ENCODE measurements at regions not wholly inside any gene's neighbourhood (a gene's known extent, or its start where the extent isn't known, plus 50 kb on each side); places are given as distances from the start of the nearest gene placed in this dataset.

- Histone ChIP-seq H3K36me3 (ENCODE audit: insufficient read depth, low read length) (no peaks in the 10 kb centered on the region), H3K4me2 (ENCODE audit: low read length) (no peak overlapping the region), H4K20me1 (ENCODE audit: insufficient read depth, low read length) (no peaks in the 10 kb centered on the region), H3K9me2 (ENCODE audit: insufficient read depth, low read length) (no peaks in the 10 kb centered on the region), H3K4me3 (ENCODE audit: low read depth, low read length, poor library complexity, severe bottlenecking) (no peak overlapping the region), H3K9me3 (ENCODE audit: low read length) (no peaks in the 10 kb centered on the region), H3K79me2 (ENCODE audit: insufficient read depth, low read depth, low read length) (no peaks in the 10 kb centered on the region), H2AFZ (ENCODE audit: low read length) (no peak overlapping the region), H3K27ac (ENCODE audit: low read depth, low read length, poor library complexity, severe bottlenecking) (no peak overlapping the region), H3K4me1 (ENCODE audit: insufficient read depth, low read length, poor library complexity, severe bottlenecking) (no peaks in the 10 kb centered on the region)
- ChIA-PET POLR2A (no interaction called here), CTCF (ENCODE audit: unreplicated experiment) (interaction anchor here (0.6 kb wide), 1 partner anchor 14 kb away, joined by 3 read pairs; no protein-coding TSS in a partner anchor)
- no TSS peak for BruUV-seq (replicated peaks)
- TF ChIP-seq CTCF (conservative IDR thresholded peaks at IDR 0.05; ENCODE audit: low read length) (no peak), EZH2phosphoT487 (IDR thresholded peaks at IDR 0.05; ENCODE audit: borderline replicate concordance, low read depth, low read length) (no peak)
- intact Hi-C loops (cut with micrococcal nuclease; ENCODE audit: unreplicated experiment): no loop called here
- no peak for DNase-seq (ENCODE audit: low spot score)
Measured at GRCh38 chr9:89775641-89776040, 170.8 kb downstream of the GADD45G start.

- Histone ChIP-seq H3K27ac (ENCODE audit: low read depth, low read length, poor library complexity, severe bottlenecking) (no peak overlapping the region), H2AFZ (ENCODE audit: low read length) (no peak overlapping the region), H3K4me3 (ENCODE audit: low read depth, low read length, poor library complexity, severe bottlenecking) (no peak overlapping the region), H3K4me2 (ENCODE audit: low read length) (no peak overlapping the region), H3K9me3 (ENCODE audit: low read length) (no peaks in the 10 kb centered on the region), H3K36me3 (ENCODE audit: insufficient read depth, low read length) (no peaks in the 10 kb centered on the region), H3K79me2 (ENCODE audit: insufficient read depth, low read depth, low read length) (no peaks in the 10 kb centered on the region), H4K20me1 (ENCODE audit: insufficient read depth, low read length) (no peaks in the 10 kb centered on the region), H3K9me2 (ENCODE audit: insufficient read depth, low read length) (no peaks in the 10 kb centered on the region), H3K4me1 (ENCODE audit: insufficient read depth, low read length, poor library complexity, severe bottlenecking) (peaks cover 8% of the 10 kb centered on the region)
- TF ChIP-seq CTCF (conservative IDR thresholded peaks at IDR 0.05; ENCODE audit: low read length): no peak
- TF ChIP-seq EZH2phosphoT487 (IDR thresholded peaks at IDR 0.05; ENCODE audit: borderline replicate concordance, low read depth, low read length): no peak
- POLR2A ChIA-PET: interaction anchor here (0.6 to 0.9 kb wide), 2 partner anchors 49 to 288 kb away, joined by 3 to 4 read pairs; no protein-coding TSS in a partner anchor
- intact Hi-C loops (cut with micrococcal nuclease; ENCODE audit: unreplicated experiment): no loop called here
- no TSS peak for BruUV-seq (replicated peaks)
- no peak for DNase-seq (ENCODE audit: low spot score)
- CTCF ChIA-PET (ENCODE audit: unreplicated experiment): interaction anchor here (0.6 kb wide), 1 partner anchor 27 kb away, joined by 3 read pairs; no protein-coding TSS in a partner anchor
Measured at GRCh38 chr9:89776795-89777525, 172.1 kb downstream of the GADD45G start.

- no peak for DNase-seq (ENCODE audit: low spot score)
- POLR2A ChIA-PET: interaction anchor here (0.6 to 0.9 kb wide), 2 partner anchors 49 to 288 kb away, joined by 3 to 4 read pairs; no protein-coding TSS in a partner anchor
- intact Hi-C loops (cut with micrococcal nuclease; ENCODE audit: unreplicated experiment): no loop called here
- no peak overlapping the region for H3K4me2 ChIP-seq (ENCODE audit: low read length)
- H3K79me2 ChIP-seq (ENCODE audit: insufficient read depth, low read depth, low read length): no peaks in the 10 kb centered on the region
- TF ChIP-seq CTCF (conservative IDR thresholded peaks at IDR 0.05; ENCODE audit: low read length): no peak
- TF ChIP-seq EZH2phosphoT487 (IDR thresholded peaks at IDR 0.05; ENCODE audit: borderline replicate concordance, low read depth, low read length): no peak
- H4K20me1 ChIP-seq (ENCODE audit: insufficient read depth, low read length): no peaks in the 10 kb centered on the region
- CTCF ChIA-PET (ENCODE audit: unreplicated experiment): interaction anchor here (0.6 kb wide), 1 partner anchor 28 kb away, joined by 3 read pairs; no protein-coding TSS in a partner anchor
- H2AFZ ChIP-seq (ENCODE audit: low read length): no peak overlapping the region
- H3K9me3 ChIP-seq (ENCODE audit: low read length): no peaks in the 10 kb centered on the region
- H3K9me2 ChIP-seq (ENCODE audit: insufficient read depth, low read length): no peaks in the 10 kb centered on the region
- no peaks in the 10 kb centered on the region for H3K36me3 ChIP-seq (ENCODE audit: insufficient read depth, low read length)
- H3K4me3 ChIP-seq (ENCODE audit: low read depth, low read length, poor library complexity, severe bottlenecking): no peak overlapping the region
- H3K4me1 ChIP-seq (ENCODE audit: insufficient read depth, low read length, poor library complexity, severe bottlenecking): peaks cover 11% of the 10 kb centered on the region
- H3K27ac ChIP-seq (ENCODE audit: low read depth, low read length, poor library complexity, severe bottlenecking): no peak overlapping the region
- BruUV-seq (replicated peaks): no TSS peak
Measured at GRCh38 chr9:89777544-89777943, 172.7 kb downstream of the GADD45G start.

All from OCI-LY7 (cell line).